HUES48 (cell line): ENCODE measurements at regions not wholly inside any gene's neighbourhood (a gene's known extent, or its start where the extent isn't known, plus 50 kb on each side); places are given as distances from the start of the nearest gene placed in this dataset.

ENCODE experiments used
- H3K27ac ChIP-seq: one replicate; pipeline ENCODE4 v1.7.0; 2013; ENCODE audit warnings: low read depth, low read length, inconsistent platforms
- H3K27me3 ChIP-seq: 2 replicates; pipeline ENCODE4 v1.6.1; 2013; ENCODE audit warnings: mild to moderate bottlenecking, low read length; ENCODE audit not compliant: control insufficient read depth, insufficient read depth
- H3K36me3 ChIP-seq: 2 replicates; pipeline ENCODE4 v1.6.1; 2013; ENCODE audit warnings: low read length; ENCODE audit not compliant: control insufficient read depth, insufficient read depth
- H3K4me1 ChIP-seq: 2 replicates; pipeline ENCODE4 v1.6.1; 2013; ENCODE audit warnings: mild to moderate bottlenecking, low read length; ENCODE audit not compliant: control insufficient read depth, insufficient read depth
- H3K4me3 ChIP-seq: 2 replicates; pipeline ENCODE4 v1.5.1; 2013; ENCODE audit warnings: mild to moderate bottlenecking, low read depth, low read length
- H3K9ac ChIP-seq: 2 replicates; pipeline ENCODE4 v1.6.1; 2013; ENCODE audit warnings: mild to moderate bottlenecking, low read depth, low read length, moderate library complexity
- H3K9me3 ChIP-seq: 2 replicates; pipeline ENCODE4 v1.6.1; 2013; ENCODE audit warnings: low read length; ENCODE audit not compliant: control insufficient read depth, insufficient read depth

GRCh38 chr6:140284871-140285270 lies 910.4 kb upstream of the CITED2 start:
- H3K4me1 ChIP-seq: no peaks in the 10 kb centered on the region
- H3K9ac ChIP-seq: no peak overlapping the region
- H3K27me3 ChIP-seq: no peaks in the 10 kb centered on the region
- H3K27ac ChIP-seq: no peak overlapping the region
- H3K36me3 ChIP-seq: no peaks in the 10 kb centered on the region
- no peak overlapping the region for H3K4me3 ChIP-seq
- no peaks in the 10 kb centered on the region for H3K9me3 ChIP-seq

- no peak overlapping the region for H3K4me3 ChIP-seq
- H3K27me3 ChIP-seq: no peaks in the 10 kb centered on the region
- no peak overlapping the region for H3K27ac ChIP-seq
- no peaks in the 10 kb centered on the region for H3K9me3 ChIP-seq
- no peaks in the 10 kb centered on the region for H3K36me3 ChIP-seq
- H3K9ac ChIP-seq: no peak overlapping the region
- no peaks in the 10 kb centered on the region for H3K4me1 ChIP-seq
Observed at GRCh38 chr6:140283197-140283596, 908.7 kb upstream of the CITED2 start.

- H3K27ac ChIP-seq: no peak overlapping the region
- H3K4me3 ChIP-seq: no peak overlapping the region
- H3K36me3 ChIP-seq: no peaks in the 10 kb centered on the region
- H3K27me3 ChIP-seq: no peaks in the 10 kb centered on the region
- no peak overlapping the region for H3K9ac ChIP-seq
- H3K9me3 ChIP-seq: no peaks in the 10 kb centered on the region
- H3K4me1 ChIP-seq: no peaks in the 10 kb centered on the region
Observed at GRCh38 chr6:140281767-140282166, 907.3 kb upstream of the CITED2 start.

- Histone ChIP-seq H3K27ac (no peak overlapping the region), H3K27me3 (no peaks in the 10 kb centered on the region), H3K4me1 (no peaks in the 10 kb centered on the region), H3K4me3 (no peak overlapping the region), H3K9ac (no peak overlapping the region), H3K36me3 (no peaks in the 10 kb centered on the region), H3K9me3 (no peaks in the 10 kb centered on the region)
Observed at GRCh38 chr6:140281236-140281635, 906.8 kb upstream of the CITED2 start.

GRCh38 chr6:140276719-140277118 lies 902.3 kb upstream of the CITED2 start:
- no peak overlapping the region for H3K4me3 ChIP-seq
- no peaks in the 10 kb centered on the region for H3K36me3 ChIP-seq
- H3K27ac ChIP-seq: no peak overlapping the region
- H3K9me3 ChIP-seq: no peaks in the 10 kb centered on the region
- H3K9ac ChIP-seq: no peak overlapping the region
- H3K27me3 ChIP-seq: no peaks in the 10 kb centered on the region
- no peaks in the 10 kb centered on the region for H3K4me1 ChIP-seq

GRCh38 chr6:140276133-140276532 lies 901.7 kb upstream of the CITED2 start:
- Histone ChIP-seq H3K36me3 (no peaks in the 10 kb centered on the region), H3K9me3 (no peaks in the 10 kb centered on the region), H3K4me3 (no peak overlapping the region), H3K9ac (no peak overlapping the region), H3K4me1 (no peaks in the 10 kb centered on the region), H3K27ac (no peak overlapping the region), H3K27me3 (no peaks in the 10 kb centered on the region)

GRCh38 chr6:140275725-140276124 lies 901.3 kb upstream of the CITED2 start:
- no peak overlapping the region for H3K9ac ChIP-seq
- H3K4me1 ChIP-seq: no peaks in the 10 kb centered on the region
- no peak overlapping the region for H3K4me3 ChIP-seq
- H3K9me3 ChIP-seq: no peaks in the 10 kb centered on the region
- no peaks in the 10 kb centered on the region for H3K27me3 ChIP-seq
- no peaks in the 10 kb centered on the region for H3K36me3 ChIP-seq
- no peak overlapping the region for H3K27ac ChIP-seq

- no peak overlapping the region for H3K4me3 ChIP-seq
- H3K27ac ChIP-seq: no peak overlapping the region
- H3K4me1 ChIP-seq: no peaks in the 10 kb centered on the region
- no peaks in the 10 kb centered on the region for H3K36me3 ChIP-seq
- no peak overlapping the region for H3K9ac ChIP-seq
- H3K9me3 ChIP-seq: no peaks in the 10 kb centered on the region
- no peaks in the 10 kb centered on the region for H3K27me3 ChIP-seq
Observed at GRCh38 chr6:140274548-140274947, 900.1 kb upstream of the CITED2 start.

GRCh38 chr6:140271759-140272377 lies 897.4 kb upstream of the CITED2 start:
- Histone ChIP-seq H3K9me3 (peaks cover 4% of the 10 kb centered on the region; the same call in 1 of the 2 replicates), H3K9ac (no peak overlapping the region), H3K4me3 (no peak overlapping the region), H3K36me3 (no peaks in the 10 kb centered on the region), H3K4me1 (no peaks in the 10 kb centered on the region), H3K27me3 (no peaks in the 10 kb centered on the region), H3K27ac (no peak overlapping the region)

GRCh38 chr6:140269591-140270165 lies 895.2 kb upstream of the CITED2 start:
- Histone ChIP-seq H3K27ac (no peak overlapping the region), H3K36me3 (no peaks in the 10 kb centered on the region), H3K9ac (no peak overlapping the region), H3K4me3 (no peak overlapping the region), H3K4me1 (no peaks in the 10 kb centered on the region), H3K9me3 (peaks cover 9% of the 10 kb centered on the region; the same call in 1 of the 2 replicates), H3K27me3 (no peaks in the 10 kb centered on the region)

GRCh38 chr6:140264431-140264830 lies 890.0 kb upstream of the CITED2 start:
- Histone ChIP-seq H3K4me3 (no peak overlapping the region), H3K4me1 (no peaks in the 10 kb centered on the region), H3K36me3 (no peaks in the 10 kb centered on the region), H3K9ac (no peak overlapping the region), H3K9me3 (peaks cover 27% of the 10 kb centered on the region), H3K27ac (no peak overlapping the region), H3K27me3 (no peaks in the 10 kb centered on the region)
